ENCODE measurements at regions not wholly inside any gene's neighbourhood (a gene's known extent, or its start where the extent isn't known, plus 50 kb on each side); places are given as distances from the start of the nearest gene placed in this dataset.

DNA sequence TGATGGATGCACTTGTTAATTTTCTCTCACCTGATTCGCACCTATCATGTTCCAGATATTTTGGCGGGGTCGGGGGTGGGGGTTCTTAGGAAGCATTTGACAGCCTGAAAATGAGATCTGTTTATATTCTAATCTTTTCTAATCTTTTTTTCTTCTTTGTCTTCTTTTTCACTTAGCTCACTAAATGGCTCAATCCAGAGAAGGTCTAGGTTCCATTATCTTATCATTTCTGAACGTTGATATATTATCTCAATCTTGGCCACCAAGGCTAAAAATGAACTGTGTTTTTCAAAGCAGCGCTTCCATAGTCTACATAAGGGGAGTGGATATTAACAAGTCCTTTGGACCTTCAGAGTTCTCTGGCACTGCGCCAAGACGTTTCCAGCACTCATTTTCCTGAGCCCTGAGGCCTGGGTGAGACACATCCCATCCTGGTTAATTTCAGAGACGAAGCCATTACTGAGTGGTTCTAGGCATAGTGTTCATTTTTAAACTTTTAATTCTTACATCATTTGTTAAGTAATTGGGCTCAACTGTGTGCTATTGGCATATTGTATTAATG, 229.0 kb downstream of the SOX11 start:
- no peak for DNase-seq

DNA sequence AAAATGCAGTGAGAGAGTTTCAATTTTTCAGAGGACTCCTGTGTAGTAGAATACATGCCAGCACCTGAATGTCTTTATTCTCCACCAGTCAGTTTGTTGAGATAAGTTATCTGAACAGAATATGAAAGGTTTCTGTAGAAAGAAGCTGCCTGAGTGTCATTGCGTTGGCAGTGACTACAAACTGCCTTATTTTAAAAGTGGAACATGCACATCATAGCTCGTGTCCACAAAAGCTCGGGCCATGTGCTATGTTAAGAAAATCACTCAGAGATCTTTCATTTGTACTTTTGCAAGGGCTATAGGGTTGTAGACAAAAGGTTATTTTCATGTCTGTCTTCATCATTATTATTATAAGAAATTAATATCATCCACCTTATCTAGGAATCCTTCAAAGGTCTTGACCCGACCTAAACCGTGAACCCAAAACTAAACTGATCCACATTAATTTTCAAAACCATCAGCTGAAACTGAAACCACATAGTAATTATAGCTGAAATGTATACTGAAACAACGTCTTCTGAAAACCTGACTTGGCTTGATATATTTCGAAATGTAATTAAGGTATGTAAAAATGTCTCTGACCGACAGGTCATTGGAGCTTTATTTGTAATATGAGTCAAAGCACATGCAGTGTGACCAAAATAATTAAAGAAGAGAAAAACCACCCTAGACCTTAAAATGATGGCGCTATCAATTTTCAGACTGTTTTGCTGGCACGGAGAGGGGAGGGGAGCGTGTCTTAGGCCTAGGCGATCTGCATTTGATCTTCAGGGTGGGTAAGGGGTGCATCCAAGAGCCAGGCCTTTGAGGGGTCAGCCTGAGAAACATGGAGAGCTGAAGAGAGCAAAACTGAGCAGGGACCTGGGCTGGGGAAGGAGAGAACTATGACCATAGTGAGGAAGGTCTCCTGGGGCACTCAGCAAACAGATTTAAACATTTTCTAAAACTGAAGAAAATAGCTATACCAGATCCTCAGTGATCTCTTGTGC, 232.1 kb downstream of the SOX11 start:
- no peak for DNase-seq

DNA sequence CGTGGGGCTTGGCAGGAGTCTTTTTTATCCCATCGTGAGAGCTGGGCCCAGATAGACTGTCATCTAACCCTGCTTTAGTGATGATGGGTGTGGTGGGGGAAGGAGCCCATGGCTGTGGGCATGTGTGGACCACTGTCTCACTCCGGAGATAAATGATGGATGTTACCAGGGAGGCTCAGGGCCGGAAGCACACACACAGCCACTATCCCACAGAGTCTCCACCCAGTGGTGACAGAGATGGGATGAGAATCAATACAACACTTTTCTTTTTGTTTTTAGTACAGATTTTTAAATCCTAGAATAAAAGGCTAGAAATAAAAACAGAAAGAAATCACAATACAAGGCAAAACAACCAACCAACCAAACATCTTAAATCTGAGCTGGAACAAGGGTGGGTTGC, 233.4 kb downstream of the SOX11 start:
- DNase-seq: no peak

- no peak for DNase-seq
Observed at GRCh38 chr2:5926871-5927512, 234.8 kb downstream of the SOX11 start.

DNA sequence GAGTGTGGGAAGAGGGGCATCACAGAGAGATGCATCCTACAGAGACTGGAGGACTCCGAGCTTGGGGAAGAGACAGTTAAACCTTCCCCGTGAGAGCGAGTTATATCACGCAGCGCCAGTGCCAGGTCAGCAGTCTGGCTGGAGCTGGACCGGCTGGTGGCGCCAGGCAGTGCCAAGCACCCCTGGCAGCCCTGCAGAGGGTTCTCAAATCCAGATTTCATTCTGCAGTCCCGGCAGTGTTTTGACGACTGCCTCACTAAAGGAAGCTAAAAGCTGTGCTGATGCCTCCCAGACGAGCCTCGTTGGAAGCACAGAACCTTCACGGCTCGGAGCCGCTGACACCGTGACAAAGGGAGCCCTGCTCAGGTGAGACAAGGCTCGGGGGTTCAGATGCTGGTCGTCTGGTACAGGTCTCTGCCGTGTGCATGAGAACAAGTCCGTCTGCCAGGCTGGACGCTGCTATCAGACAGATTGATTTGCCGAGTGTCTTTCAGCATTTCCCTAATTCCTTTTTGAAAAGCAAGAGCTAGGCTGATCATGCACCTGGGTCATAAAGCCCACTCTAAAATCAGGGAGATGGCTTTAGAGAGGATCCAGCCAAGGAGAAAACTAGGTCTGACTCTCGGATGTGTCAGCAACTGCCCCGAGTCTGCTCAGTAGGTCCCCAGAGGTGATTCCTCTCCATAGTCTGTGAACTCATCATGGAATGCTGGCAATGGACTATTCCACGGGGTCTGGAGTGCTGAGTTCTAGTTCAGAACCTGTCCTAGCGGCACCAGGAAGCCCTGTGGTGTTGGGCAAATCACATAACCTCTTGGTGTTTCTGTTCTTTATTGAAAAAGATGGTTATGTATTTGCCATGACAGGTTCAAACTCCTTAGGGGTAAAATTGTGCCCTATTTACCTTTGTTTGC, 240.6 kb downstream of the SOX11 start:
- no peak for DNase-seq

DNA sequence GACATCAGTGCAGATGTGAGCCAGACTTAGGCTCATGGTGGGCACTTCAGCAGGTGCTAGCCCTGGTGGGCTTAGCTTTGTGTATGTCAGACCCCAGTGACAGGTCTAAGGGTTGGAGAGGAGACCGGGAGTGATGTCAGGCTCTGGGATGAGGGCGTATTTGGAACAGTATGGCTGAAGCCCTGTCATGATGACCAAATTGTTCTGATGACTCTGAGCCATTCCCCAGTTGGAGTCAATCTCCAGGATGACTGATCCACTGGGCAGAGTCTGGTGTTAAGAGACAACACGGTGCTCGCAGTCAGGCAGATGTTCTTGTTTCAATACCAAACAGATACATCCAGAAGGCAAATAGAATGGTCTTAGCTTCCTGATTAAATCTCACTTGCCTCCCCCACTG, 241.5 kb downstream of the SOX11 start:
- no peak for DNase-seq

DNA sequence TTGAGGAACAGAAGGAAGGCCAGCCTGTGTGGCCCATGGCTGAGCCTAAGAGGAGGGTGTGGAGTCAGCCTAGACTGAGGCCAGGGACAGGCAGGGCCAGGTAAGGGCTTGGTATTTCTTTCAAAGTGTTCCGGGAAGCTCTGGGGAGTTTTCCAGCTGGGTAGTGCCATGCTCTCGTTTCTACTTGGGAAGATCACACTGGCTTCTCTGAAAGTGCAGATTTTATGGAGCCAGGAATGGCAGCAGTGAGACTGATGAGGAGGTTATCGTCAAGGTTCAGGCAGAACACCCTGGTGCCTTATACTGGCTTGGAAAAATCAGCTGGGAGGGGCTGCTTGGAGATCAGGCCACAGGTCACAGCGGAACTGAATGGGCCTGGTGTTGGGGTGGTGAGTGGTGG, 245.1 kb downstream of the SOX11 start:
- DNase-seq: no peak

DNA sequence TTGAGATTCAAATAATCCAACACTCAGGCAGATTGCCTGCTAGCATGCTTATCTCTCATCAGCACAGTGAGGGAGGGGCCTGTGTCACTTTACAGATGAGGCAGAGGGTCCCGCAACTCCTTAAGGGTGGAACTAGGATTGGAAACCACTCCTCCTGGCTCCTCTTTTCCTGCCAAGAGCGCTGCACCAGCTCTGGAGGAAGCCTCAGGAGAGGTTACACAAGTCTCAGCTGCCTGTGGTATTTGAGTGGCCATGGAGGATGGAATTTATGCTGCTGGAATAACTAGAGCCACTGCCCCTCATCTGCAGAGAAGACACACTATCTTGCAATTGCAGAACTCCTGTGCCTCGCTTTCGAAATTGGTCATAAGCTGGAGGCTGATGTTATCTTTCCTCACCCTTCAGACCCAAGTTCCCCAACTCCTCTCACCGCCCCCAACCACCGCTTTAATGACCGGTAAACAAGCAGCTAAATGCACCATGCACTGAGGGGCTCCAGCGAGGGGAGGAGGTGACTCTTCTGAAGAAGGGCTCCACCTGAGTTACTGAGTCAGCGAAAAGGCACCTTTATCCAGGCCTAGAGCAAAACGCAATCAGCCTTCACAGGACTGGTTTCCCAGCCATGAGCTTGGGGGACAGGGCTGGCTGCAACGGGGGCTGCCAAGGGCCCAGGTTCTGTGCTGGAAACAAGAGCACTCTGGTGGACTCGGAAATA, 245.8 kb downstream of the SOX11 start:
- DNase-seq: no peak

GRCh38 chr2:5938566-5938896, 246.3 kb downstream of the SOX11 start:
- DNase-seq: no peak

DNA sequence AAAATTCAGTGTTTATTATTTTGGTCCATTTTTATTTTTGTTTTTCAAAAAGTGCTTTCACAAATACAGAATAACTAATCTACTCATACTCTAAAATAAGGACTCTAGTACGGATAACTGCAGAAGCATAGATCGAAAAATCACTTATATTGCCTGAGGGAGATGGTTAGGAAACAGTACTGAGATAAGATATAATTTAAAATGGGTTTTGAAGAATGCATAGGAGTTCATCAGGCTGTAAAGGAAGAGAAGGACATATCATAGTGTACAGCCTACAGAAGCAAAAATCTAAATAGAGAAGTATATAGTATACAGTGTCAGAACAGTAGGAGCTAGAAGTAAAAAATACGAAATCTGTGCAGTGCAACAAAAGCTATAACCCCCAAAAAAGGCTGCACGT, 247.4 kb downstream of the SOX11 start:
- DNase-seq: no peak

DNA sequence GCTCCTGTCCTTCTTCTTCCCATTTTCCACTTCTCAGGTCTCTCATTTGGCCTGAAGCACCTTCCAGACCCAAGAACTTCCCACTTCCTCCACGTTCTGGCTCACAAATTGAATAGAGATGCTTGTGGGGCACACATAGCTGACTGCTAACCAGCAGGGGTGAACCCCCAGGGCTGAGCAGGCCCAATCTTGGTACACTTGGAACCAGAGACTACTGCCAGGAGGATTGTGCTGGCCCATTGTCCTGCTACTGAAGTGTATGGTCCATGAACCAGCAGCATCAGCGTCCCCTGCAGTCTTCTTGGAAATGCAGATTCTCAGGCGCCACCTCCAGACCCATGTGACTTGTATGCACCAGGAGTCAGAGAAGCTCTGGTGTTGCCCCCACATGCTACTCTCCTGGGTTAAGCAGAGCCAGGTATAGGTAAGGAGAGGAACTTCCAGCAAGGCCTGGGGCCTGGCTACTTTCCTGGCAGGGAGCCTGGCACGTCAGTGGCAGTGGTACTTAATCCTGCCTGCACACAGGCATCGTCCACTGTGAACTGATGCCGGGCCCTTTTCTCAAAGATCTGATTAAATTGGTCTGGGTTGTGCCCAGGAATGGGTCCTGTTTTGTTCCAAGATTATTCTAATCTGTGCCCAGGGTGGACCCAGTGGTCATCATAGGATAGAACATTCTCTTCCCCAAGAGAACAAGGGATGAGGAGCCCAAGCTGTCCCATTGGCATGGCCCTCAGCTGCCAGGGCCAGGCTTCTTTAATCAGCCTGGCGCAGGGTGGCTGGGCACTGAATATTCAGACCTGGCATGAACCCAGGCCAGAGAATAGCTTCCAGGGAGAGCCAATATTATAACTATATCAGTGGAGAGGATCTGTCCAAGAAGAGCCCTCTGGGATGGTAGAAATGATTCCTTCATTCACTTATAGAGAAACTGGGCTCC, 248.7 kb downstream of the SOX11 start:
- no peak for DNase-seq

GRCh38 chr2:5942204-5942603, 250.0 kb downstream of the SOX11 start:
- DNase-seq: no peak

- DNase-seq: no peak
Observed at GRCh38 chr2:5945742-5946141, 253.6 kb downstream of the SOX11 start.

- no peak for DNase-seq
Observed at GRCh38 chr2:5946225-5947115, 254.3 kb downstream of the SOX11 start.

GRCh38 chr2:5950736-5951135, 258.6 kb downstream of the SOX11 start:
- DNase-seq: no peak

- DNase-seq: no peak
Observed at GRCh38 chr2:5951471-5951870, 259.3 kb downstream of the SOX11 start.

DNA sequence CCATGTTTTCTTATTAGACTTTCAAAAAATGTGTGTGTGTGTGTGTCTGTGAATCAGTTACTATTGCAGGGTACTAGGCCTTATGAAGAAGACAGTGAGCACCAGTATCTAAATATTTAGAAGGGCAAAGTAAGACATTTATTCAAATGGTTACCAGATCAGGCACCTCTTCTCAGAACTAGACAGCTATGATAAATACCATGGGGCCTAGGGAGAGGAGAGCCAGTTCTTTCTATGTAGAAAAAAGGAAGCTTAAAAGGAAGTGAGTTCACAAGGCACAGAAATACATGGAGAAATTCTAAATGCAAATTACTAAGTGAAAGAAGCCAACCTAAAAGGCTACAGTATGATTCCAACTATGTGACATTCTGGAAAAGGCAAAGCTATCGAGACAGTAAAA, 261.3 kb downstream of the SOX11 start:
- no peak for DNase-seq

DNA sequence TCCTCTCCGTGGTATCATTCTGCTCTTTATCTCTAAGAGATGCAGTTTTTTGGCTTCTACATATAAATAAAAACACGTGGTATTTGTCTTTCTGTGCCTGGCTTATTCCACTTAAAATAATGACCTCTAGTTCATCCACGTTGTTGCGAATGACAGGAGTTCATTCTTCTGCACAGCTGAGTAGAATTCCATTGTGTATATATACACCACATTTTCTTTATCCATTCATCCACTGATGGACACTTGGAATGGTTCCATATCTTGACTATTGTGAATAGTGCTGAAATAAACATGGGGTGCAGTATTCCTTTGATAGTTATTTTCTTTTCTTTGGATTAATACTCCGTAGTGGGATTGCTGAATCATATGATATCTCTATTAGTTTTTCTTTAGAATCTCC, 262.3 kb downstream of the SOX11 start:
- DNase-seq: no peak

DNA sequence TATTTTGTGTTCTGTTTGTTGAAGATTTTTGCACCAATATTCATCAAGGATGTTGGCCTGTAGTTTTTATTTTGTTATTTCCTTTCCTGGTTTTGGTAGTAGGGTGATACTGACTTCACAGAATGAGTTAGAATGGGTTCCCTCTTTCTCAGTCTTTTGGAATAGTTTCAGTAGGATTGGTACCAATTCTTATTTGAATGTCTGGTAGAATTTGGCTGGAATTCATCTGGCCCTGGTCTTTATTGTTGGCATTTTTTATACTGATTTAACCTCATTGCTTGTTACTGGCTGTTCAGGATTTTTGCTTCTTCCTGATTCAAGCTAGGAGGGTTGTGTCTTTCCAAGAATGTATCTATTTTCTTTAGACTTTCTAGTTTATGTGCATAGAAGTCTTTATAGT, 263.7 kb downstream of the SOX11 start:
- DNase-seq: no peak
